ENCODE measurements at regions not wholly inside any gene's neighbourhood (a gene's known extent, or its start where the extent isn't known, plus 50 kb on each side); places are given as distances from the start of the nearest gene placed in this dataset.
"Not testable (repeated sequence)": the region's sequence is repeated elsewhere in the genome, so short reads cannot be mapped to it uniquely, and the experiment has no call there.

DNA sequence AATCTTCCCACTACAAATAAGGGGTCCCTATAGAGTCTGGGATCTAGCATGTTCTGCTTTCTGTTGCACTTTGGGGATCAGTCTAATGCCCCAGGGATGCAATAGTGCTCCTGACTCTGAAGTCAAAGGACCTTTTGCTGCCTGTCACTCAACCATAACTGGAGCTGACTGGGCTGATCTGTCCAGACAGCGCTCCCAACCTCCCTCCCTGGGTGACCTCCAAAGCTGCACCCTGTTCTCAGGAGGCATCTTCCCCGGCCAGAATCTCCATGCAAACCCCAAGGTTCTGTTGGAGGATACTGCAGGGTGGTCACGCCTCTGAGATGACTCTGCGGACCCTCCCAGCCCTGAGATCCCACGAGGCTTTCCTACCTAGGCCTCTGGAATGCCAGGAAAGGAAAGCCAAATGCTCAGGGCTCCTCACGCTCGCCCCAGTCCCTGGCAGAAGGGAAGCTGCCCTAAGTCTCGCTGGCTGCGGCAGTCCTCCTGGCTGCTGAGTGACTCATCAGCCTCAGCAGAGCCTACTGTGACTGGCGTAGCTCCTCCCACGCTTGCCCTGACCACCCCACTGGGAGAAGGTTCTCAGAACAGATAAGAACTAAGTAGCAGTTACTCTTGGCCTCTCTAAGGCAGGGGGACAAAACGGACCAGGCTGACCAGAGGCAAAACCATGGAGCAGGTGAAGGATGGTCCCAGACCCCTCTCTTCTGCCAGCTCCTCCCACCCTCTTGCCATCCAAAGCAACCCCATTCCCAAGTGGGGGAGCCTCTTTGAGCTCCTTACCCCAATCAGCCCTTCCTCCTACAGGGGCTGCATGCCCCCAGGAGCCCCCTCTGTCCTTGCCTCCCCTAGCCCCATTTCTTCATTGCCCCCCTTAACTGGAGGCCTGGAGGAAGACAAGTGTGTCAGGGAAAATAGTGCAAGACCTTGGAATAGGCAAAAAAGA, 124.1 kb upstream of the TNRC6C start:
- Histone ChIP-seq H3K4me2 (ENCODE audit: insufficient read depth, low read length) (peak overlapping the region; percentile 55), H3K36me3 (ENCODE audit: insufficient read depth, low read length) (no peaks in the 10 kb centered on the region), H3K4me3 (ENCODE audit: insufficient read depth, low read length) (peak overlapping the region; percentile 34), H4K20me1 (ENCODE audit: insufficient read depth, low read length) (no peaks in the 10 kb centered on the region), H3K79me2 (ENCODE audit: insufficient read depth, low read length) (no peaks in the 10 kb centered on the region), H2AFZ (ENCODE audit: low read length) (peak overlapping the region; percentile 66), H3K9me3 (ENCODE audit: low read depth, low read length) (no peaks in the 10 kb centered on the region), H3K4me1 (ENCODE audit: insufficient read depth, low read length) (peaks cover 46% of the 10 kb centered on the region), H3K27ac (ENCODE audit: low read depth, low read length) (peak overlapping the region; percentile 77), H3K27me3 (ENCODE audit: insufficient read depth, low read length) (no peaks in the 10 kb centered on the region)
- peak; percentile 100 for DNase-seq (ENCODE audit: insufficient read length, low spot score, missing footprints)
- TF ChIP-seq, protein P1, sequence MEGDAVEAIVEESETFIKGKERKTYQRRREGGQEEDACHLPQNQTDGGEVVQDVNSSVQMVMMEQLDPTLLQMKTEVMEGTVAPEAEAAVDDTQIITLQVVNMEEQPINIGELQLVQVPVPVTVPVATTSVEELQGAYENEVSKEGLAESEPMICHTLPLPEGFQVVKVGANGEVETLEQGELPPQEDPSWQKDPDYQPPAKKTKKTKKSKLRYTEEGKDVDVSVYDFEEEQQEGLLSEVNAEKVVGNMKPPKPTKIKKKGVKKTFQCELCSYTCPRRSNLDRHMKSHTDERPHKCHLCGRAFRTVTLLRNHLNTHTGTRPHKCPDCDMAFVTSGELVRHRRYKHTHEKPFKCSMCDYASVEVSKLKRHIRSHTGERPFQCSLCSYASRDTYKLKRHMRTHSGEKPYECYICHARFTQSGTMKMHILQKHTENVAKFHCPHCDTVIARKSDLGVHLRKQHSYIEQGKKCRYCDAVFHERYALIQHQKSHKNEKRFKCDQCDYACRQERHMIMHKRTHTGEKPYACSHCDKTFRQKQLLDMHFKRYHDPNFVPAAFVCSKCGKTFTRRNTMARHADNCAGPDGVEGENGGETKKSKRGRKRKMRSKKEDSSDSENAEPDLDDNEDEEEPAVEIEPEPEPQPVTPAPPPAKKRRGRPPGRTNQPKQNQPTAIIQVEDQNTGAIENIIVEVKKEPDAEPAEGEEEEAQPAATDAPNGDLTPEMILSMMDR (IDR thresholded peaks at IDR 0.05; ENCODE audit: extremely low read depth, low read depth, low read length): no peak

DNA sequence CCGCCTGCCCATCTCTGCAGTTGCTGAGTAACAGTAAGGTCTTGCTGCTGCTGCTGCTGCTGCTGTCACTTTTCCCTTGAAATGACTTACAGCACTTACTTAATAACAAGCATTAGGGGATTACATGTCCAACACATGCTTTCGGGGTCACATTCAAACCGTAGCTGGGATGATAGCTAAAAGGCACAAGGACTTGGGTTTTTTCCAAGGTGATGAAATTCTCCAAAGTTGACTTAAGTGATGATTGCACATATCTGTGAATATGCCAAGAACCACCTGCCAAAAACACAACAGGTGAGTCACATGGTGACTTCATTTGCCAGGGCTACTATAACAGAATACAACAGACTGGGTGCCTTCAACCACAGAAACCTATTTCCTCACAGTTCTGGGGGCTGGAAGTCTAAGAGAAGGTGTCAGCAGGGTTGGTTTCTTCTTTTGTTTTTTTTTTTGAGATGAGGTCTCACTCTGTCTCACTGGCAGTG, 121.9 kb upstream of the TNRC6C start:
- no peaks in the 10 kb centered on the region for H3K27me3 ChIP-seq (ENCODE audit: insufficient read depth, low read length)
- H3K36me3 ChIP-seq (ENCODE audit: insufficient read depth, low read length): no peaks in the 10 kb centered on the region
- H3K4me3 ChIP-seq (ENCODE audit: insufficient read depth, low read length): no peak overlapping the region
- peaks cover 32% of the 10 kb centered on the region for H3K4me1 ChIP-seq (ENCODE audit: insufficient read depth, low read length)
- H2AFZ ChIP-seq (ENCODE audit: low read length): no peak overlapping the region
- H3K9me3 ChIP-seq (ENCODE audit: low read depth, low read length): no peaks in the 10 kb centered on the region
- H3K4me2 ChIP-seq (ENCODE audit: insufficient read depth, low read length): no peak overlapping the region
- no peaks in the 10 kb centered on the region for H4K20me1 ChIP-seq (ENCODE audit: insufficient read depth, low read length)
- H3K27ac ChIP-seq (ENCODE audit: low read depth, low read length): no peak overlapping the region
- H3K79me2 ChIP-seq (ENCODE audit: insufficient read depth, low read length): no peaks in the 10 kb centered on the region
- peak; percentile 57 for DNase-seq (ENCODE audit: insufficient read length, low spot score, missing footprints)
- TF ChIP-seq, protein P1 (IDR thresholded peaks at IDR 0.05; ENCODE audit: extremely low read depth, low read depth, low read length): no peak

DNA sequence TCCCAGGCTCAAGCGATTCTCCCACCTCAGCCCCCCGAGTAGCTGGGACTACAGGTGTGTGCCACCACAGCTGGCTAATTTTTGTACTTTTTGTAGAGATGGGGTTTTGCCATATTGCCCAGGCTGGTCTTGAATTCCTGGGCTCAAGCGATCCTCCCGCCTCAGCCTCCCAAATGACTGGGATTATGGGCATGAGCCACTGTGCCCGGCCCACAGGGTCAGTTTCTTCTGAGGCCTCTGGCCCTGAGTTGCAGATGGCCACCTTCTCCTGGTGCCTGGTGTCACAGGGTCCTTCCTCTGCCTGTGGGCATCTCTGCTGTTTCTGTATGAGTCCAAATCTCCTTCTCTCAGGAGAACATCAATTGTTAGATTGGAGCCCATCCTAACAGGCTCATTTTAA, 121.4 kb upstream of the TNRC6C start:
- not testable (repeated sequence) for H3K9me3 ChIP-seq (ENCODE audit: low read depth, low read length); H3K4me3 ChIP-seq (ENCODE audit: insufficient read depth, low read length); H3K36me3 ChIP-seq (ENCODE audit: insufficient read depth, low read length); H3K4me2 ChIP-seq (ENCODE audit: insufficient read depth, low read length); H4K20me1 ChIP-seq (ENCODE audit: insufficient read depth, low read length); DNase-seq (ENCODE audit: insufficient read length, low spot score, missing footprints); H3K79me2 ChIP-seq (ENCODE audit: insufficient read depth, low read length); H2AFZ ChIP-seq (ENCODE audit: low read length); H3K27me3 ChIP-seq (ENCODE audit: insufficient read depth, low read length); H3K27ac ChIP-seq (ENCODE audit: low read depth, low read length)
- peaks cover 30% of the 10 kb centered on the region for H3K4me1 ChIP-seq (ENCODE audit: insufficient read depth, low read length)

- Histone ChIP-seq H3K4me1 (ENCODE audit: insufficient read depth, low read length) (peaks cover 35% of the 10 kb centered on the region), H4K20me1 (ENCODE audit: insufficient read depth, low read length) (no peaks in the 10 kb centered on the region), H3K79me2 (ENCODE audit: insufficient read depth, low read length) (no peaks in the 10 kb centered on the region), H3K4me2 (ENCODE audit: insufficient read depth, low read length) (no peak overlapping the region), H3K4me3 (ENCODE audit: insufficient read depth, low read length) (no peak overlapping the region), H3K36me3 (ENCODE audit: insufficient read depth, low read length) (no peaks in the 10 kb centered on the region), H3K27me3 (ENCODE audit: insufficient read depth, low read length) (no peaks in the 10 kb centered on the region), H3K9me3 (ENCODE audit: low read depth, low read length) (no peaks in the 10 kb centered on the region), H3K27ac (ENCODE audit: low read depth, low read length) (no peak overlapping the region), H2AFZ (ENCODE audit: low read length) (no peak overlapping the region)
- no peak for DNase-seq (ENCODE audit: insufficient read length, low spot score, missing footprints)
- TF ChIP-seq, protein P1 (IDR thresholded peaks at IDR 0.05; ENCODE audit: extremely low read depth, low read depth, low read length): no peak
Observed at GRCh38 chr17:77837917-77838316, 120.6 kb upstream of the TNRC6C start.
